ENCODE measurements at regions not wholly inside any gene's neighbourhood (a gene's known extent, or its start where the extent isn't known, plus 50 kb on each side); places are given as distances from the start of the nearest gene placed in this dataset.
A peak's percentile ranks its signal among the peaks of the same experiment; 100 is the strongest.

DNA sequence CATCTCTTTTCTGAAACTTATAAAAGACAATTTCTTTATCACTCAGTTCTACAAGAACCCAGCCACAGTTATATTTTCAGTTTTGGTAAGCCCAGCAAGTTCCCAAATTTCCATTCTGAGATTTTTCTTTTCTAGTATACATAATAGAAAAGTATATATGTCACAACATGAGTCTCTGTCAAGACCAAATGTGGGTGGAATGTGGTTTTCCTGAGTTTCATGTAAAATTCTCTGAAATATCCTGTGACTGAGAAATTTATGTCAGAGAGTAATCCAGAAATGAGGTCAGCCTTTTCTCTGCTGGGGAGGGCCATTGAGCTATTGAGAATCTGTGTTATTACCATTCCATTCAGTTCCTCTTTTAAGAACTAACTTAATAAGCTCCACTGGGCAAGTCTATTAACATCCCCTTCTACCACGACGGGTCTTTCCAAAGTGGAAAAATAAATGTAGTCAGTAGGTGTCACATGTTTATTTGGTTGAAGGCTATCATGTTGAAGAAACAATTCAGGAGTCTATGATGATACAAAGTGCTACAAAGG is 100.7 kb upstream of the HMGN3 start:
- Histone ChIP-seq H3K27me3 (no peaks in the 10 kb centered on the region), H3K4me1 (no peaks in the 10 kb centered on the region), H3K36me3 (no peaks in the 10 kb centered on the region), H3K4me3 (no peak overlapping the region), H3K9me3 (no peaks in the 10 kb centered on the region), H3K27ac (no peak overlapping the region)
- no peak for DNase-seq
- WGBS, 5 donors, result 67 to 81% (median 77%) methylated on average over 2 of the region's 2 CpGs
- intact Hi-C loops (cut with DNase I; ENCODE audit: low total_unique reads), result no loop called here
- TF ChIP-seq, protein P1, sequence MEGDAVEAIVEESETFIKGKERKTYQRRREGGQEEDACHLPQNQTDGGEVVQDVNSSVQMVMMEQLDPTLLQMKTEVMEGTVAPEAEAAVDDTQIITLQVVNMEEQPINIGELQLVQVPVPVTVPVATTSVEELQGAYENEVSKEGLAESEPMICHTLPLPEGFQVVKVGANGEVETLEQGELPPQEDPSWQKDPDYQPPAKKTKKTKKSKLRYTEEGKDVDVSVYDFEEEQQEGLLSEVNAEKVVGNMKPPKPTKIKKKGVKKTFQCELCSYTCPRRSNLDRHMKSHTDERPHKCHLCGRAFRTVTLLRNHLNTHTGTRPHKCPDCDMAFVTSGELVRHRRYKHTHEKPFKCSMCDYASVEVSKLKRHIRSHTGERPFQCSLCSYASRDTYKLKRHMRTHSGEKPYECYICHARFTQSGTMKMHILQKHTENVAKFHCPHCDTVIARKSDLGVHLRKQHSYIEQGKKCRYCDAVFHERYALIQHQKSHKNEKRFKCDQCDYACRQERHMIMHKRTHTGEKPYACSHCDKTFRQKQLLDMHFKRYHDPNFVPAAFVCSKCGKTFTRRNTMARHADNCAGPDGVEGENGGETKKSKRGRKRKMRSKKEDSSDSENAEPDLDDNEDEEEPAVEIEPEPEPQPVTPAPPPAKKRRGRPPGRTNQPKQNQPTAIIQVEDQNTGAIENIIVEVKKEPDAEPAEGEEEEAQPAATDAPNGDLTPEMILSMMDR (IDR thresholded peaks at IDR 0.05), result no peak
- TF ChIP-seq EP300 (IDR thresholded peaks at IDR 0.05), result no peak
- no peak for TF ChIP-seq POLR2A (IDR thresholded peaks at IDR 0.05)
- TF ChIP-seq POLR2AphosphoS5 (IDR thresholded peaks at IDR 0.05), result no peak

DNA sequence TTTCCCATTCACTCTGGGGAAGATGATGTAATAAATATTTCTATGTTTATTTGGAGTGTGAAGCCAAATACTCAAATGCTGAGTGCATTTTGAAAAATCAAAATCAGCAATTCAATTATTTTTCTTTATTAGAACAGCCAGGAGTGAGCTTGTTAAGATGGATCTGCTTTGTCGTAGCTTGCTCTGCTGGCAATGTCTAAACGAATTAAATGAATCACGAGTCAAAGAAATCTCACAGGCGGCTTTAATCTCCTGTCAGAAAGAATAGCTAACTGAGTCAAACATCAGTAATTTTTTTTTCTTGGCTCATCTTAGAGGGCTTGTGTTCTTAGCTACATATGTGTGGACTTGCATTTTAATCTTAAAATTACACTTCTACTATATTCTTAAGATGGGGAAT is 100.2 kb upstream of the HMGN3 start:
- TF ChIP-seq POLR2A (IDR thresholded peaks at IDR 0.05) (no peak), POLR2AphosphoS5 (IDR thresholded peaks at IDR 0.05) (no peak), EP300 (IDR thresholded peaks at IDR 0.05) (no peak)
- TF ChIP-seq, protein P1 (IDR thresholded peaks at IDR 0.05), result no peak
- intact Hi-C loops (cut with DNase I; ENCODE audit: low total_unique reads), result no loop called here
- H3K27ac ChIP-seq, result no peak overlapping the region
- H3K4me3 ChIP-seq, result no peak overlapping the region
- no peaks in the 10 kb centered on the region for H3K36me3 ChIP-seq
- 50 to 80% (median 60%) methylated on average over 4 of the region's 4 CpGs for WGBS, 5 donors
- no peaks in the 10 kb centered on the region for H3K27me3 ChIP-seq
- peak in 1 of 2 donors; percentile 24 for DNase-seq
- H3K4me1 ChIP-seq, result no peaks in the 10 kb centered on the region
- H3K9me3 ChIP-seq, result no peaks in the 10 kb centered on the region

DNA sequence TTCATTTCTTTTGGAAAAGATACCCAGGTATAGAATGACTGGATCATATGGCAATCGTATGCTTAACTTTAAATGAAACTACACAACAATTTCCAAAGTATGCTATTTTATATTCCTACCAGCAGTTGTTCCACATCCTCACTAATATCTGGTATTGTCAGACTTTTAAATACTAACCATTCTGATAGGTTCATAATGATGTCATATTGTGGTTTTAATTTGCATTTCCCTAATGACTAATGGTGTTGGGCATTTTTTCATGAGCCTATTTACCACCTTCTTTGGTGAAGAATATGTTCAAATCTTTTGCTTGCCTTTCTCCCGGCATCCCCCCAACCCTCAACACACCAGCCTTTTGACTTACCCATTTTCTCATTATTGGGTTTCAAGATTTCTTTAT is 96.2 kb upstream of the HMGN3 start:
- no peak for DNase-seq
- no peaks in the 10 kb centered on the region for H3K27me3 ChIP-seq
- H3K9me3 ChIP-seq, result no peaks in the 10 kb centered on the region
- no peak overlapping the region for H3K27ac ChIP-seq
- no peak overlapping the region for H3K4me3 ChIP-seq
- TF ChIP-seq POLR2AphosphoS5 (IDR thresholded peaks at IDR 0.05) (no peak), POLR2A (IDR thresholded peaks at IDR 0.05) (no peak), EP300 (IDR thresholded peaks at IDR 0.05) (no peak)
- TF ChIP-seq, protein P1 (IDR thresholded peaks at IDR 0.05), result no peak
- no peaks in the 10 kb centered on the region for H3K4me1 ChIP-seq
- 74 to 95% (median 79%) methylated on average over 2 of the region's 2 CpGs for WGBS, 5 donors
- intact Hi-C loops (cut with DNase I; ENCODE audit: low total_unique reads), result no loop called here
- H3K36me3 ChIP-seq, result no peaks in the 10 kb centered on the region

DNA sequence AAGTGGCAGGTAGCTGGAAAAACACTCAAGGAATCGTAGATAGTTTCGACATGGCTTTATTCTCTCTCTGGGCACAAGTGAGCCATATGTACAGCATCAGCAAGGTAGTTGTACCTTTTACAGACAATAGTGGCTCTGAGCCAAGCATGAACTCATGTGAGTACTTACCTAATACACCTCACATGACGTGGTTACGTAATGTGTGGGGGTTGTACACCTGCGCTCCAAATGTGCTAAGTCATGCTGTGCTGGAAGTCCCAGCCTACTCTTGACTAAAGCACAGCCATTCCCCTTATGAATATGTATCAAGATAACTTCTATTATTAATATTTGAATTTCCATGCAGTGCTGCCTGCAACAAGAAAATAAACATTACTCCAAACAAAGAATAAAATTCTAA is 78.8 kb upstream of the HMGN3 start:
- Histone ChIP-seq H3K36me3 (no peaks in the 10 kb centered on the region), H3K27ac (no peak overlapping the region), H3K27me3 (no peaks in the 10 kb centered on the region), H3K4me3 (no peak overlapping the region), H3K9me3 (no peaks in the 10 kb centered on the region), H3K4me1 (no peaks in the 10 kb centered on the region)
- TF ChIP-seq POLR2AphosphoS5 (IDR thresholded peaks at IDR 0.05), result no peak
- TF ChIP-seq EP300 (IDR thresholded peaks at IDR 0.05), result no peak
- no peak for TF ChIP-seq POLR2A (IDR thresholded peaks at IDR 0.05)
- TF ChIP-seq, protein P1 (IDR thresholded peaks at IDR 0.05), result no peak
- WGBS, 5 donors, result 81 to 94% (median 87%) methylated on average over 5 of the region's 5 CpGs
- DNase-seq, result peak in 1 of 2 donors; percentile 13
- intact Hi-C loops (cut with DNase I; ENCODE audit: low total_unique reads), result no loop called here

Data from stomach (tissue), 8 donors.